22Rv1 (cell line): ENCODE measurements at regions not wholly inside any gene's neighbourhood (a gene's known extent, or its start where the extent isn't known, plus 50 kb on each side); places are given as distances from the start of the nearest gene placed in this dataset.

Experiments
- CTCF ChIP-seq: fragments of 450-650 bp; IDR thresholded peaks from 2 replicates; pipeline ENCODE4 v1.5.1; 2017; ENCODE audit warnings: mild to moderate bottlenecking
- ZFX ChIP-seq: fragments of 450-650 bp; IDR thresholded peaks from 2 replicates; pipeline ENCODE4 v1.6.1; 2017; ENCODE audit warnings: antibody characterized with exemption, borderline replicate concordance

- TF ChIP-seq ZFX (no peak), CTCF (no peak)
Observed at GRCh38 chr20:5482791-5483190, 128.0 kb downstream of the GPCPD1 start.
